Thyroid gland (tissue), 4 donors: ENCODE measurements at regions not wholly inside any gene's neighbourhood (a gene's known extent, or its start where the extent isn't known, plus 50 kb on each side); places are given as distances from the start of the nearest gene placed in this dataset.

Source experiments
- CTCF ChIP-seq, 6 experiments: fragments of 200-600 bp in 3 of 6; fragments of 450-650 bp in 3 of 6; sonication (generic) in 3 of 6; IDR thresholded peaks; one replicate each; pipeline ENCODE4 v1.5.1; 2016 to 2019; ENCODE audit warnings: antibody characterized with exemption in 6 of 6, mild to moderate bottlenecking in 2 of 6, inconsistent platforms in 1 of 6, moderate library complexity in 1 of 6
- POLR2A ChIP-seq, 2 donors: fragments of 450-650 bp; IDR thresholded peaks; one replicate each; pipeline ENCODE4 v1.6.1; 2017; ENCODE audit warnings: antibody characterized with exemption in 2 of 2, mild to moderate bottlenecking in 2 of 2, moderate library complexity in 1 of 2

GRCh38 chr10:30228417-30229036, 120.6 kb downstream of the MTPAP start:
- TF ChIP-seq POLR2A (IDR thresholded peaks at IDR 0.05): no peak
- no peak for TF ChIP-seq CTCF (IDR thresholded peaks at IDR 0.05)
